Ascending aorta (tissue), 2 donors: ENCODE measurements at regions not wholly inside any gene's neighbourhood (a gene's known extent, or its start where the extent isn't known, plus 50 kb on each side); places are given as distances from the start of the nearest gene placed in this dataset.

Experiments
- DNase-seq, 2 donors: peaks; one replicate each; pipeline ENCODE4 v3.0.0-alpha.2; 2019; ENCODE audit warnings: low spot score in 2 of 2
- H3K27ac ChIP-seq, 2 donors: fragments of 200-600 bp; sonication (generic); one replicate each; pipeline ENCODE4 v1.5.1; 2016 to 2017; ENCODE audit warnings: mild to moderate bottlenecking in 1 of 2
- H3K27me3 ChIP-seq: fragments of 200-600 bp; sonication (generic); one replicate; pipeline ENCODE4 v1.5.1; 2017
- H3K36me3 ChIP-seq, 2 donors: fragments of 200-600 bp; sonication (generic); one replicate each; pipeline ENCODE4 v1.5.1; 2016
- H3K4me1 ChIP-seq, 2 donors: fragments of 200-600 bp; sonication (generic); one replicate each; pipeline ENCODE4 v1.5.1; 2016 to 2017; ENCODE audit warnings: mild to moderate bottlenecking in 1 of 2
- H3K4me3 ChIP-seq, 2 donors: fragments of 200-600 bp; sonication (generic); one replicate each; pipeline ENCODE4 v1.5.1; 2016 to 2017; ENCODE audit warnings: mild to moderate bottlenecking in 1 of 2
- H3K9me3 ChIP-seq, 2 donors: fragments of 200-600 bp; sonication (generic); one replicate each; pipeline ENCODE4 v1.5.1; 2016
- CTCF ChIP-seq, 3 experiments: fragments of 200-600 bp in 2 of 3; fragments of 450-650 bp in 1 of 3; sonication (generic) in 2 of 3; IDR thresholded peaks; one replicate each; pipeline ENCODE4 v1.5.1; 2016 to 2019; ENCODE audit warnings: antibody characterized with exemption in 3 of 3, mild to moderate bottlenecking in 1 of 3, moderate library complexity in 1 of 3
- intact Hi-C: fragments of 100-400 bp; cut with DNase I; formaldehyde crosslinking; loops from one replicate; pipeline ENCODE4 v1.15.1; 2023

GRCh38 chr7:18221377-18222293 is 194.0 kb upstream of the PRPS1L1 start:
- H3K27me3 ChIP-seq, result no peaks in the 10 kb centered on the region
- no peak overlapping the region for H3K4me3 ChIP-seq
- no peak for DNase-seq
- H3K4me1 ChIP-seq, result peaks cover 9 to 26% of the 10 kb centered on the region in 2 donors
- no peaks in the 10 kb centered on the region for H3K9me3 ChIP-seq
- no peak for TF ChIP-seq CTCF (IDR thresholded peaks at IDR 0.05)
- peak overlapping the region; percentile 1 to 35 for H3K27ac ChIP-seq
- no peaks in the 10 kb centered on the region for H3K36me3 ChIP-seq
- intact Hi-C loops, result loop anchor here (10.0 kb wide), 1 partner anchor 893 kb away; the partner anchor contains the start of gene TWIST1

GRCh38 chr7:18222636-18223035 is 195.0 kb upstream of the PRPS1L1 start:
- Histone ChIP-seq H3K27me3 (no peaks in the 10 kb centered on the region), H3K4me3 (no peak overlapping the region), H3K36me3 (no peaks in the 10 kb centered on the region), H3K4me1 (peaks cover 9 to 26% of the 10 kb centered on the region in 2 donors), H3K27ac (no peak overlapping the region), H3K9me3 (no peaks in the 10 kb centered on the region)
- intact Hi-C loops, result loop anchor here (10.0 kb wide), 1 partner anchor 892 kb away; the partner anchor contains the start of gene TWIST1
- TF ChIP-seq CTCF (IDR thresholded peaks at IDR 0.05), result no peak
- no peak for DNase-seq

- Histone ChIP-seq H3K27ac (peak overlapping the region; percentile 49 to 55), H3K4me1 (peaks cover 9 to 26% of the 10 kb centered on the region in 2 donors), H3K36me3 (no peaks in the 10 kb centered on the region), H3K27me3 (no peaks in the 10 kb centered on the region), H3K9me3 (no peaks in the 10 kb centered on the region), H3K4me3 (peak overlapping the region in 1 of 2 donors; percentile 16)
- no peak for TF ChIP-seq CTCF (IDR thresholded peaks at IDR 0.05)
- no peak for DNase-seq
- intact Hi-C loops, result loop anchor here (10.0 kb wide), 1 partner anchor 891 kb away; the partner anchor contains the start of gene TWIST1
Observed at GRCh38 chr7:18224138-18224537, 196.5 kb upstream of the PRPS1L1 start.

GRCh38 chr7:18225067-18225466 is 197.4 kb upstream of the PRPS1L1 start:
- H3K4me3 ChIP-seq, result peak overlapping the region in 1 of 2 donors; percentile 16
- intact Hi-C loops, result loop anchor here (10.0 kb wide), 1 partner anchor 890 kb away; the partner anchor contains the start of gene TWIST1
- H3K9me3 ChIP-seq, result no peaks in the 10 kb centered on the region
- TF ChIP-seq CTCF (IDR thresholded peaks at IDR 0.05), result no peak
- peaks cover 6 to 22% of the 10 kb centered on the region in 2 donors for H3K4me1 ChIP-seq
- DNase-seq, result no peak
- H3K27ac ChIP-seq, result peak overlapping the region; percentile 49 to 55
- no peaks in the 10 kb centered on the region for H3K36me3 ChIP-seq
- H3K27me3 ChIP-seq, result no peaks in the 10 kb centered on the region

GRCh38 chr7:18226598-18226997 is 199.0 kb upstream of the PRPS1L1 start:
- no peak for DNase-seq
- intact Hi-C loops, result loop anchor here (10.0 kb wide), 1 partner anchor 888 kb away; the partner anchor contains the start of gene TWIST1
- no peak overlapping the region for H3K4me3 ChIP-seq
- H3K27me3 ChIP-seq, result no peaks in the 10 kb centered on the region
- no peaks in the 10 kb centered on the region for H3K36me3 ChIP-seq
- H3K4me1 ChIP-seq, result peaks cover 0 to 15% of the 10 kb centered on the region in 2 donors
- peak overlapping the region; percentile 37 to 44 for H3K27ac ChIP-seq
- no peak for TF ChIP-seq CTCF (IDR thresholded peaks at IDR 0.05)
- no peaks in the 10 kb centered on the region for H3K9me3 ChIP-seq
